GM18498 (cell line): ENCODE measurements at regions not wholly inside any gene's neighbourhood (a gene's known extent, or its start where the extent isn't known, plus 50 kb on each side); places are given as distances from the start of the nearest gene placed in this dataset.
"Not testable (repeated sequence)": the region's sequence is repeated elsewhere in the genome, so short reads cannot be mapped to it uniquely, and the experiment has no call there.

ENCODE experiments used
- ATAC-seq: cut with Tn5 transposase; IDR thresholded peaks from one replicate; pipeline ENCODE4 v1.9.1; 2021; ENCODE audit warnings: mild to moderate bottlenecking, moderate library complexity; ENCODE audit not compliant: unreplicated experiment

GRCh38 chr3:106336619-106337018 is 467.8 kb upstream of the CBLB start:
- no peak for ATAC-seq

- no peak for ATAC-seq
These were observed 468.3 kb upstream of the CBLB start for GRCh38 chr3:106337116-106337515.

- ATAC-seq, result no peak
These were observed 469.9 kb upstream of the CBLB start for GRCh38 chr3:106338582-106339214.

GRCh38 chr3:106339551-106339950 is 470.7 kb upstream of the CBLB start:
- no peak for ATAC-seq

- no peak for ATAC-seq
These were observed 472.3 kb upstream of the CBLB start for GRCh38 chr3:106341087-106341486.

GRCh38 chr3:106341586-106342162 is 472.9 kb upstream of the CBLB start:
- ATAC-seq, result no peak

GRCh38 chr3:106342386-106342785 is 473.6 kb upstream of the CBLB start:
- no peak for ATAC-seq

- no peak for ATAC-seq
These were observed 475.0 kb upstream of the CBLB start for GRCh38 chr3:106343811-106344210.

GRCh38 chr3:106345353-106346027 is 476.7 kb upstream of the CBLB start:
- no peak for ATAC-seq

GRCh38 chr3:106347350-106347749 is 478.5 kb upstream of the CBLB start:
- no peak for ATAC-seq

GRCh38 chr3:106348139-106348690 is 479.4 kb upstream of the CBLB start:
- no peak for ATAC-seq

GRCh38 chr3:106349191-106349881 is 480.5 kb upstream of the CBLB start:
- ATAC-seq, result no peak

- ATAC-seq, result no peak
These were observed 487.1 kb upstream of the CBLB start for GRCh38 chr3:106355873-106356272.

- ATAC-seq, result no peak
These were observed 490.9 kb upstream of the CBLB start for GRCh38 chr3:106359692-106360091.

- ATAC-seq, result not testable (repeated sequence)
These were observed 492.1 kb upstream of the CBLB start for GRCh38 chr3:106360901-106361300.

- no peak for ATAC-seq
These were observed 495.7 kb upstream of the CBLB start for GRCh38 chr3:106364477-106364876.

- no peak for ATAC-seq
These were observed 496.4 kb upstream of the CBLB start for GRCh38 chr3:106365061-106365691.

- ATAC-seq, result no peak
These were observed 497.5 kb upstream of the CBLB start for GRCh38 chr3:106366352-106366751.

GRCh38 chr3:106367496-106367895 is 498.7 kb upstream of the CBLB start:
- ATAC-seq, result no peak

GRCh38 chr3:106371221-106371970 is 502.6 kb upstream of the CBLB start:
- ATAC-seq, result no peak
